ENCODE measurements at regions not wholly inside any gene's neighbourhood (a gene's known extent, or its start where the extent isn't known, plus 50 kb on each side); places are given as distances from the start of the nearest gene placed in this dataset.
A peak's percentile ranks its signal among the peaks of the same experiment; 100 is the strongest.

DNA sequence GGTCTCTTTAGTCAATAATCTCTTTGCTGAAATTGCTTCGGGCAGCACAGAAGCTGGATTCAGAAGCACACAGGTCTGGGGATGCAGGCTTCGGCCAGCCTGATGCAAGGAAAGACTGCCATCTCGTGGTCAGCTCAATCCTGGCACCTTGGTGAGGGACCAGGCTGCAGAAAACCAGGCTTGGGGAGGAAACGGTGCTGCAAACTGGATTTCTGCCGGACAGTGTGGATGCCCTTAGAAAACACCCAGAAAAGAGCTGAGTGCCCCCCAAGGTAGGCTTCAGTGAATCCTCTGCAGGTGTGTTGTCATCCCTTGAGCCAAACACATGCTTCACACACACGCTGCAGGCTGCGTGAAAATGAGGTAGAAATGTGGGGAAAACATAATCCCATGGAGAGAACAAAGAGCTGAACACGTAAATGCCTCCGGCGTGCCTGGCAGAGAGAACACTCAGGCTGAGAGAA is 89.8 kb upstream of the PAX1 start:
- Histone ChIP-seq H3K27me3 (ENCODE audit: control insufficient read depth, insufficient read depth, low read length) (no peaks in the 10 kb centered on the region), H3K36me3 (ENCODE audit: control insufficient read depth, insufficient read depth, low read length) (no peaks in the 10 kb centered on the region), H3K4me3 (ENCODE audit: low read depth, low read length) (no peak overlapping the region)
- peak; percentile 43 for DNase-seq (ENCODE audit: low read depth)
- TF ChIP-seq, protein P1, sequence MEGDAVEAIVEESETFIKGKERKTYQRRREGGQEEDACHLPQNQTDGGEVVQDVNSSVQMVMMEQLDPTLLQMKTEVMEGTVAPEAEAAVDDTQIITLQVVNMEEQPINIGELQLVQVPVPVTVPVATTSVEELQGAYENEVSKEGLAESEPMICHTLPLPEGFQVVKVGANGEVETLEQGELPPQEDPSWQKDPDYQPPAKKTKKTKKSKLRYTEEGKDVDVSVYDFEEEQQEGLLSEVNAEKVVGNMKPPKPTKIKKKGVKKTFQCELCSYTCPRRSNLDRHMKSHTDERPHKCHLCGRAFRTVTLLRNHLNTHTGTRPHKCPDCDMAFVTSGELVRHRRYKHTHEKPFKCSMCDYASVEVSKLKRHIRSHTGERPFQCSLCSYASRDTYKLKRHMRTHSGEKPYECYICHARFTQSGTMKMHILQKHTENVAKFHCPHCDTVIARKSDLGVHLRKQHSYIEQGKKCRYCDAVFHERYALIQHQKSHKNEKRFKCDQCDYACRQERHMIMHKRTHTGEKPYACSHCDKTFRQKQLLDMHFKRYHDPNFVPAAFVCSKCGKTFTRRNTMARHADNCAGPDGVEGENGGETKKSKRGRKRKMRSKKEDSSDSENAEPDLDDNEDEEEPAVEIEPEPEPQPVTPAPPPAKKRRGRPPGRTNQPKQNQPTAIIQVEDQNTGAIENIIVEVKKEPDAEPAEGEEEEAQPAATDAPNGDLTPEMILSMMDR (IDR thresholded peaks at IDR 0.05; ENCODE audit: insufficient read depth, low read length, severe bottlenecking) = peak; percentile 92
- FAIRE-seq = no peak

DNA sequence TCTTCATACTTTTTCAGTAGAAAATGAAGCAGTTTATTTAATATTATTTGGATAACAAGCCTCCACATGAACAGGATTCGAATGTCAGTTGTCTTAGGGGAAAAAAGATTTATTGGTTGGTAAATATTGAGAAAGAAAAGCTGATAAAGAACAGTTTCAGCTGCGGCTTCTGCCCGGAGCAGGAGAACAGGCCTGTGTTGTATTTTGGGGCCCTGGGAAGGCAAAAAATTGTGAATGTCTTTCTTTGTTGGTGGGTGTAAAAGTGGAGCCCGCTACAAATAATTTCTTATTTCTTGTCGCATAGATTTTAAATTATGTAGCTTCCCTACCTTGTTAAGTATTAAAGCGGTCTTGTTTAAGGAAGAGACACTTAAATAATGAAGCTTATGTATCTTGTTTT is 90.5 kb upstream of the PAX1 start:
- TF ChIP-seq, protein P1 (IDR thresholded peaks at IDR 0.05; ENCODE audit: insufficient read depth, low read length, severe bottlenecking) = no peak
- Histone ChIP-seq H3K4me3 (ENCODE audit: low read depth, low read length) (no peak overlapping the region), H3K27me3 (ENCODE audit: control insufficient read depth, insufficient read depth, low read length) (no peaks in the 10 kb centered on the region), H3K36me3 (ENCODE audit: control insufficient read depth, insufficient read depth, low read length) (no peaks in the 10 kb centered on the region)
- FAIRE-seq (no peak), DNase-seq (ENCODE audit: low read depth) (no peak)

DNA sequence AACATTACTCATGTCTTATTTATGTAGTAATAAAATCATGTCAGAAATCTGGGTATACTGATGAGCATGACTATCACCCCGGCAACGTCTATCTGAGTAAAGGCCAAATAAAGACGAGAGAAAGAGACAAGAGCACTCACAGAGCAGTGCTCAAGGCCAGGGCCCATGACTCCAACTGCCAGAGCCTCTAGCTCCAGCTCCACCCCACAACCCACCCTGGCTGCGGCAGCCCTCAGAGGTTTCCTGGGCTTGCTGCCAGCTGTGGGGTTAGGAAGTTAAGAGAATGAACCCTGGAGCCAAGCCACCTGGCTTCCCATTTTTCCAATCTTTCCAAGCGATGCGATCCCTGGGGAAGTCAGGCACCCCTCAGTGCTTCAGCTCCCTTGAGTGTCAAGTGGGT is 92.0 kb upstream of the PAX1 start:
- Histone ChIP-seq H3K27me3 (ENCODE audit: control insufficient read depth, insufficient read depth, low read length) (no peaks in the 10 kb centered on the region), H3K4me3 (ENCODE audit: low read depth, low read length) (no peak overlapping the region), H3K36me3 (ENCODE audit: control insufficient read depth, insufficient read depth, low read length) (no peaks in the 10 kb centered on the region)
- TF ChIP-seq, protein P1 (IDR thresholded peaks at IDR 0.05; ENCODE audit: insufficient read depth, low read length, severe bottlenecking) = no peak
- no peak for FAIRE-seq
- no peak for DNase-seq (ENCODE audit: low read depth)

DNA sequence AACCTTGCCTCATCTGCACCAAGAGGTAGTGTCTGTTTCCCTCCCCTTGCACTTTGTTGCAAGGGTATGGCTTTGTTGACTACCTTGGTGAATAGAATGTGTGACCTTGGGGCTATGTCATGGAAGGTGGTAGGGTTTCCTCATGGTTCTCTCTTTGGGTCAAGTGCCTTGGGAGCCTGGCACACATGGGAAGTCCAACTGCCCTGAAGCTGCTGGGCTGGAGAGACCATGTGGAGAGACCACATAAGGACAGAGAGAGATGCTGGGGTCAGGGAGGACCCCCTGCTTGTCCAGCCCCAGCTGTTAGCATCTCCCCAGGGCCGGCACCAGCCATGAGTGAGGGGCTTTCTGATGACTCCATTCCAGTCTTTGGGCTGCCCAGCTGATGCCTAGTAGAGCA is 95.5 kb upstream of the PAX1 start:
- no peak overlapping the region for H3K4me3 ChIP-seq (ENCODE audit: low read depth, low read length)
- H3K27me3 ChIP-seq (ENCODE audit: control insufficient read depth, insufficient read depth, low read length) = no peaks in the 10 kb centered on the region
- TF ChIP-seq, protein P1 (IDR thresholded peaks at IDR 0.05; ENCODE audit: insufficient read depth, low read length, severe bottlenecking) = no peak
- FAIRE-seq = no peak
- DNase-seq (ENCODE audit: low read depth) = no peak
- H3K36me3 ChIP-seq (ENCODE audit: control insufficient read depth, insufficient read depth, low read length) = no peaks in the 10 kb centered on the region

DNA sequence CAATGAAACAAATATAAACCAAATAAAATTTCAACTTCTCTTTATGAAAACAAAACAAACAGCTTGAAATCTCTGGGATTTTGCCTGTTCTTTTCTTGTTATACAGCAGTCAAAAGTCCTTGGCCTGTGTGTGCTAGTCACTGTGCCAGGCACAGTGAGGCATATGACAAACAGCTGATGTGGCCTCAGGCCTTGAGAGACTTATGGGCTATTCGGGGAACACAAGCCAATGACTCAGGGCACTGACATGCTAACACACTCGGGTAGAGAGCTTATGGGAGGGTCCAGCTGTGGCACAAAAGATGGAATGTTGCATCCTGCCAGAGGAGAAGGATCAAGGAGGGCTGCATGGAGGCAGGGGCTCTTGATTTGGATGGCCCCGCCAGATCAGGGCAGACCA is 95.4 kb upstream of the NKX2-2 start:
- Histone ChIP-seq H3K27me3 (ENCODE audit: control insufficient read depth, insufficient read depth, low read length) (no peaks in the 10 kb centered on the region), H3K4me3 (ENCODE audit: low read depth, low read length) (no peak overlapping the region), H3K36me3 (ENCODE audit: control insufficient read depth, insufficient read depth, low read length) (no peaks in the 10 kb centered on the region)
- DNase-seq (ENCODE audit: low read depth) (peak; percentile 21), FAIRE-seq (no peak)
- TF ChIP-seq, protein P1 (IDR thresholded peaks at IDR 0.05; ENCODE audit: insufficient read depth, low read length, severe bottlenecking) = no peak

DNA sequence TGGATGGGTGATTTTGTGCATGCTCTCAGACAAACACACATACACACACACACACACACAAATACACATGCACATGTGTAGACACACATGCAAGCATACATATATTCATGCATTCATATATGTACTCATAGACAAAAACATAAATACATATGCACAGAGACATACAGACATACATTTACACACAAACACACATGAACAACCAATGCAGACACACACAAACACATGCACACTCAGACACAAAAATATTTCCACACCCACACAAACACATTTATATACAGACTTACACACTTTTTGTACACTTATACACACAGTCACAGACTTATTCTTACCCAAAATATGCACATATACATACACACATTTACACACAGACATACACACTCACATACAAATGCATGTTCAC is 94.9 kb upstream of the NKX2-2 start:
- FAIRE-seq (no peak), DNase-seq (ENCODE audit: low read depth) (no peak)
- TF ChIP-seq, protein P1 (IDR thresholded peaks at IDR 0.05; ENCODE audit: insufficient read depth, low read length, severe bottlenecking) = no peak
- H3K36me3 ChIP-seq (ENCODE audit: control insufficient read depth, insufficient read depth, low read length) = no peaks in the 10 kb centered on the region
- no peaks in the 10 kb centered on the region for H3K27me3 ChIP-seq (ENCODE audit: control insufficient read depth, insufficient read depth, low read length)
- H3K4me3 ChIP-seq (ENCODE audit: low read depth, low read length) = no peak overlapping the region
